T-helper 9 cell (primary cell): ENCODE measurements at regions not wholly inside any gene's neighbourhood (a gene's known extent, or its start where the extent isn't known, plus 50 kb on each side); places are given as distances from the start of the nearest gene placed in this dataset.
A peak's percentile ranks its signal among the peaks of the same experiment; 100 is the strongest.
"Not testable (repeated sequence)": the region's sequence is repeated elsewhere in the genome, so short reads cannot be mapped to it uniquely, and the experiment has no call there.

Experiments
- DNase-seq: peaks from one replicate; pipeline ENCODE4 v3.0.0-alpha.2; 2020

GRCh38 chr22:44574640-44575380, 76.8 kb upstream of the RTL6 start:
- no peak for DNase-seq

- no peak for DNase-seq
Measured at GRCh38 chr22:44574057-44574639, 76.1 kb upstream of the RTL6 start.

- DNase-seq: no peak
Measured at GRCh38 chr22:44573451-44573850, 75.4 kb upstream of the RTL6 start.

GRCh38 chr22:44572414-44573207, 74.6 kb upstream of the RTL6 start:
- no peak for DNase-seq

GRCh38 chr22:44571566-44572413, 73.8 kb upstream of the RTL6 start:
- no peak for DNase-seq

- no peak for DNase-seq
Measured at GRCh38 chr22:44570476-44571445, 72.7 kb upstream of the RTL6 start.

GRCh38 chr22:44569561-44569991, 71.5 kb upstream of the RTL6 start:
- no peak for DNase-seq

GRCh38 chr22:44567846-44568493, 69.9 kb upstream of the RTL6 start:
- DNase-seq: peak; percentile 25

GRCh38 chr22:44567378-44567841, 69.4 kb upstream of the RTL6 start:
- not testable (repeated sequence) for DNase-seq

- DNase-seq: no peak
Measured at GRCh38 chr22:44566911-44567310, 68.9 kb upstream of the RTL6 start.

- DNase-seq: not testable (repeated sequence)
Measured at GRCh38 chr22:44562651-44563050, 64.6 kb upstream of the RTL6 start.

GRCh38 chr22:44561139-44561840, 63.3 kb upstream of the RTL6 start:
- DNase-seq: no peak

- DNase-seq: not testable (repeated sequence)
Measured at GRCh38 chr22:44558671-44559070, 60.6 kb upstream of the RTL6 start.

GRCh38 chr22:44557872-44558271, 59.8 kb upstream of the RTL6 start:
- DNase-seq: not testable (repeated sequence)

- no peak for DNase-seq
Measured at GRCh38 chr22:44557064-44557748, 59.2 kb upstream of the RTL6 start.

- DNase-seq: no peak
Measured at GRCh38 chr22:44555597-44555996, 57.6 kb upstream of the RTL6 start.

GRCh38 chr22:44555046-44555445, 57.0 kb upstream of the RTL6 start:
- no peak for DNase-seq

- DNase-seq: no peak
Measured at GRCh38 chr22:44554411-44554810, 56.4 kb upstream of the RTL6 start.

GRCh38 chr22:44550711-44551491, 52.9 kb upstream of the RTL6 start:
- DNase-seq: no peak
